UCSD-AML1 (cell line): ENCODE measurements at regions not wholly inside any gene's neighbourhood (a gene's known extent, or its start where the extent isn't known, plus 50 kb on each side); places are given as distances from the start of the nearest gene placed in this dataset.

Experiments
- DNase-seq: peaks from one replicate; lab custom pipeline; 2025; ENCODE audit not compliant: unreplicated experiment; lab: John Stamatoyannopoulos, UW

DNA sequence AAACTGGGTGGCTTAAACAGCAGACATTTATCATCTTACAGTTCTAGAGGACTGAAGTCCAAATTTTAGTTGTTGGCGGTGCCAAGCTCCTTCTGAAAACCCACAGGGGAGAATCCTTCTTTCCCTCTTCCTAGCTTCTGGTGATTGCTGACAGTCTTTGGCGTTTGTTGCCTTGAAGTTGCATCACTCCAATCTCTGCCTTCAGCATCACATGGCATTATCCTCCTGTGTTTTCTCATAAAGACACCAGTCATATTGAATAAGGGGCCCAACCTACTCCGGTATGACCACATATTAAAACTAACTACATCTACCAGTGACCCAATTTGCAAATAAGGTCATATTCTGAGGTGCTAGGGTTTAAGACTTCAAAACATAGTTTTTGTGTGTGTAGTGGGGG lies 472.1 kb upstream of the IGFBP3 start:
- DNase-seq, result no peak

DNA sequence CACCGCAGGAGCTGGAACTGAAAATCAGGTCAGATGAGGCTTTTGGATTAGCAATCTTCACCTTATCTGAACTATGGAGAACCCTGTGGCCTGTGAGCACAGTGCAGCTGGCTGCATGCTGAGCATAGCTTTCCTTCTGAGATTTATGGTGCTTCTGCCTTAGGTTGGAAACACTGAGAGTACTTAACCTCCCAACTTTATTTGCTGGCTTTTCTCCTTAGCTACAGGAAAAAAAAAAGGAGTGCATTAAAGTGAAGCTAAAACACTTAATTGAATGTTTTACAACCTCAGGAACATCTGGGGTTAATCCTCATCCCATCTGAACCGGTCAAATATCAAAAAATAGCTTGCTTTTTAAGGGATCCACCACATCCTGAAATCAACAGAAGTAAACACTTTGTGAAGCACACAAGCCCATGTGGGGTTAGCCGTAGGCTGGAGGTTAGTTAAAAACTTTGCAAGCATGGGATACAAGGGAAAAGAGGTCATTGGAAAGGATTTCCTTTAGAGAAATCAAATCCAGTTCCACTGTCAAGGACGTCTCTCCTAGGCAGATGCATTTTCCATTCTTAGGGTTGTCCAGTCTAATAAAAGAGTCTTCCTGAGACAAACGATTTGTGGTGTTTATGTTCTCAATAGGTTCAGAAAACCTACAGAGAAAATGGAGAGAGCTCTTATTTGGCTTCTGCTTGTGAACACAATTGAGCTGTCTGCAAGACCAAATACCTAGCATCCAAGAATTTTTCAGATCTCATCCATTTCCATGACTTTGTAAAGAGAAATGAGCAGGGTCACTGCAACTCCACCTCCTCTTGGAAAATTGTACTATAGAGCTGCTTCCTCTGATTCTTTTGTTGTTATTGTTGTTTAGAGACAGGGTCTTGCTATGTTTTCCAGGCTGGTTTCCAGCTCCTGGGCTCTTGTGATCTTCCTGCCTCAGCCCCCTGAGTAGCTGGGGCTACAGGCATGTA lies 470.4 kb upstream of the IGFBP3 start:
- no peak for DNase-seq

DNA sequence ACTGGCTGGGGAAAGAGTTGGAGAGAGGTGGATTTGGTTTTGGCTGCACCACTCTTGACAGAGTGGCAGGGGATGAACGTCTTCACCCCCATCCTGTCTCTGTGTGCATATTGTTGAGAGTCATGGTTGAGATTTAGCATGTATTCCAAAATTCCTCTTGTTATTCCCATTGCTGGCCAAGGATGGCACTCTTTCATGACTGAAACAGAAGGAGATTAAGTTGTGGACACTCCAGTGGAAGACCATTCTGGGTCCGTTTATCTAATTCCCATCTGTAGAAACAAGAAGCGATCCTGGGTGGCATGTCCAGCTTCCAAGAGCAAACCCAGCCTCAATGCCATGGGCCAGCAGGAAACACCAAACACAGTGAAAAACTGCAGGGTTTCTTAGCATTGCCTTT lies 469.0 kb upstream of the IGFBP3 start:
- no peak for DNase-seq

DNA sequence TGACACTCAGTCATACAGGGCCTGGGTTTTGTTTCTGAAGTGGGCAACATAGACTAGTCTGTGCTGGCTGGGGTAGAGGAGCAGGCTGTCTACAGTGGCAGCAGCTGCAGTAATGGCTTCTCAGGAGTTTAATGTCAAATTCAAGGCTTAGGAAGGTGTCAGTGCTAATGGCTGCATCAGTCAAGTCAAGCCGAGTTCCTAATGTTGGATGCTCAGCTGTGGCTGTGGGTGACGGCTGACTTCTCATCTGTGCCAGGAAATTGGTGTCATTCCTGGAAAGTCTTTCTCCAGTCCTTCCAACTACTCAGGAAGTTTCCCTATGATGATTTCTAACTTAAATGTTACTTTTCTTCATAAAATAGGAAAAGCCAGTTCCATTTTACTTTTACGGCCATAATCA lies 468.1 kb upstream of the IGFBP3 start:
- no peak for DNase-seq

DNA sequence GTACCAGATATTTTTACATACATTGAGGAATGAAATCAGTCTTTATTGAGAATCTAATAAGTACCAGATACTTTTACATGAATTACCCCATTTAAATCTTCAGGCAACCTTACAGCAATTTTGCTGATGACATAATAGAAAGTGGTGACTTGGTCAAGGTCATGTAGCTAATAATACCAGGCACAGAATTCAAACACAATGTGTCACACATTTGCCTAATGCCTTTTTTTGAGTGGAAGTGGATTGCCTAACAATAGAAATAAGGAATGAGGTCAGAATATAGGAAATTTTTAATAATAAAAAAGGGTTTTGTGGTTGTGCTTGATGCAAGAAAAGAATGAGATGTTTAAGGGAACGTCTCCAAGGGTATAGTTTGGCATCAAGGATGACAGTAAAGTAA lies 466.6 kb upstream of the IGFBP3 start:
- DNase-seq, result no peak

DNA sequence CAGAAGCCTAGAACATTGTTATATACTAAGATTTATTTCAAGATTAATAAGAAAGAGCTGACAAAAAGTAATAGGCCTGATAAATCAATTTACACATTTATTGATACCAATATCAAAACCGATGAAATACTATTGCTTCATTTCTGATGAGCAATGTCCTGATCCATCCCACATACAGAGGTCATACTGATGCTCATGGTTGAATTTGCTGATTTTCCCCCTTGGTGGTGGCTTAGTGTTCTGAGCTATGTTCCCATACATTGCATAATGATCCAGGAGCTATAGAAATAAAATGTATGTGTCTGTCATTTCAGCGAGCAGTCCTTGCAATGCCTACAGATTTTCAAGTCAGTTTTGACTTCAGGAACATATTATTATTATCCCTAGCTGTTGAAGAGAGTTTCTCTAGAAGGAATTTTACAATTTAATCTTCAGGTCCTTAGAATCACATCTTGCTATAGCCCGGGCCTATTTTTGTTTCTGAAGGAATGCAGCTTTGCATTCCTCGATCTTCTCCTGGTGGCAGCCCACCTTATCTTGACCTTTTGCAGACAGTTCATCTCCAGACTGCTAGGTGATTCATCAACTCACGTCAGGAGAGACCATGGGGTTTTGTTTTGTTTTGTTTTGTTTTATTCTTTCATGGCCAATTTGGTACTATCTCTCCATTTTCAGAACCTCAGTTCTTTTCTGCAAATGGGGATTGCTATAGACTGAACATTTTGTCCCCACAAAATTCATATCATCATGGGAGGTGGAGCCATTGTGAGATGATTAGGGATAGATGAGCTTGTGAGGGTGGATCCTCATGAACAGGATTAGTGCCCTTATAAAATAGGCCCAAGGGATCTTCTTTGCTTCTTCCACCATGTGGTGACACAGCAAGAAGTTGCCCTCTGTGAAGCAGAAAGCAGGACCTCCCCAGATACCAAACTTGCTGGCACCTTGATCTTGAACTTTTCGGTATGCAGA lies 465.6 kb upstream of the IGFBP3 start:
- no peak for DNase-seq

DNA sequence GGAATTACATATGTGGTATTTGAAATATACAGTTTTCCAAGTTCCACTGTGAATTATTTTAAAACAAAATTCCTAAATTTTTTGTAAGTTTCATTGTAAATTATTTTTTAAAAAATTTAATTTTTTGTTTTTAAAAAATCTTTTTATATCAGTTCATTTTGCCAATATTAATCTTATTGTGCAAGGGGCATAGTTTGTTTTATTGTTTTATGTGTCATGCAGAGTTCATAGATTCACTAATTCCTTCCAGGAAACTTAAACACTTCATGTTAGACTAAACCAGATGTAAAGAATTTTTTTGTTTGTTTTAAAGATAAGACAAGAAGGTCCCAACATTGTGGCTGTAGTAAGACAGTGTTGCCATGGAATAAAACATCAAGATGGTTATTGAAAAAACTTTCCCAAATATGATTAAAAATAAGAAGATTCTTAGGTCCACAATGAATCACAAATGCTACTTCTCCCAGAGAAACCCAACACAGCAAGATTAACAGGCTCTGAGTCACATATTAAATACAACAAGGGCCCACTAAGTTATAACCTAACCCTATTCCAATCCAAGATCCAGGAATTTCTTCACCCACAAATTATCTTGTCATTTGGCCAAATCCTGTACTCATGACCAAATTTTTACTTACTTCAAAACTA lies 464.7 kb upstream of the IGFBP3 start:
- no peak for DNase-seq

DNA sequence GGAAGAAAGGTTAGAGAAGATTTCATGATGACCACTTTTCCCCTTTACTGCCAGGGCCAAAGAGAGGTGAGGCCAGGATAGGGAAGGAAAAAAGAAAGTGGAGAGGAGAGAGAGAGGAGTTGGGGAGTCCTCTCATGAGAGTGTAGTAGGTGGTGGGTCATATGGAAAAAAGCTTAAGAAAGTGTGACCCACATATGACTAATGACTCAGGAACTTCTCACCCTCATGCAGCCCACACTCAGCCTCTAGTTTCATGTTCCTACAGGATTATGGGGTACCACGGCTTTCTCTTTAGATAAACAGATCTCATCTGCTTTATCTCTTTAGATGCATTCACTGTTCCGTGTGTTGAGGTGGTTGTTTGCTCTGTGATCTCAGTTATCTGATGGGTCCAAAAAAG lies 462.5 kb upstream of the IGFBP3 start:
- DNase-seq, result no peak

DNA sequence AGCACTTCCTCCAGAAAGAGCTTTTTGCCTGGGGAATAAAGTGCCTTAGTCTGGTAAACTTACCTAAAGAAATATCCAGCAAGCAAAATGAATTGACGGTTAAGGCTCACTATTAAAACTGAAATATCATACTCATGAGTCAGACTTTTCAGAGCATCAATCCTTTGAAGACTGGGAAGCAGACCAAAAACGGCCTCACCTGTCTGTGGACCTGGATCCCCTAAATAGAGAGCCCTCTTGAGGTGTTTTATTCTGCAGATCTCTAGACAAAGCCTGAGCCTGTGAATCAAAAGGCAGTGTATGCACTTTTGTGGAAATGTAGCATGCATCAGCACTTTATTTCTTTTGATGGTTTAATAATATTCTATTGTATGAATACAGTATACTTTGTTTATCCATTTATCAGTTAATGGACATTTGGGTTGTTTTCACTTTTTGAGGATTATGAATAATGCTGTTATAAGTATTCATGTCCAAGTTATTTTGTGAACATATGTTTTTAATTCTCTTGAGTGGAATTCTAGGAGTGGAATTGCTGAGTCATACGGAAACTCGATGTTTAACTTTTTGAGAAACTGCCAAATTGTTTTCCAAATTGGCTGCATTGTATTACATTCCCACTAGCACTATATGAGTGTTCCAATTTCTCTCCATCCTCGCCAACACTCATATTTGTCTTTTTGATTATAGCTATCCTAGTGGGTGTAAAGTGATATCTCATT lies 449.0 kb upstream of the IGFBP3 start:
- DNase-seq, result no peak

DNA sequence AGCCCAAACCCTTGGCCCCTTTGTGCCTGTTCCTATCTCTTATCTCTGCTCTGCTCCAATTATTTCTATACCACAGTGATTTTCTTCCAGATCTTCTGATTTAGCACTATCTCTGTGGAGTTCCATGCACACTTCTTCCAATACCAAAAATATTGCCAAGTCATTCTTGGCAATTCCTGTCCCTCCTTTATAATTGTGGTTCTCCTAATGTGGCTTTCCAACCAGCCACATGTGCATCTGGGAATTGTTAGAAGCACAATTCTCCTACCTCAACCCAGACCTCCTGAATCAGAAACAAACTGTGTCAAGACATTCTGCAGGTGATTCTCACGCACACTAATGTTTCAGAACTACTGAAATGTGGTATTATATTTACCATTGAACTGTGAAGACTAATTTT lies 447.8 kb upstream of the IGFBP3 start:
- no peak for DNase-seq

DNA sequence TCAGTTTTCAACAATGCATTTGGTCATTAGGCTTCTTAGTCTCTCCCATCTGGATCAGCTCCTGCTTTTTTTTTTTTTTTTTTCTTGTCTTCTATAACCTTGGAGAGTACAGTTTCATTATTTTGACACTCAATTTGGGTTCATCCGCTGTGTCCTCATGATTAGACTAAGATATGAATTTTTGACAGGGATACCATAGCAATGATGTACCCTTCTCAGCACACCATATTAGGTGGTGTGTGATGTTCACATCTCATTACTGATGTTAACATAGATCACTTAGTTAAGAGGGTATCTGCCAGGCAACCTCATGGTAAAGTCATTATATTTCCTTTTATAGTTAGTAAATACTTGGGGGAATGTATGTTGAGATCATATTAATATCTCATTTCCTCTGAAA lies 445.5 kb upstream of the IGFBP3 start:
- DNase-seq, result no peak

DNA sequence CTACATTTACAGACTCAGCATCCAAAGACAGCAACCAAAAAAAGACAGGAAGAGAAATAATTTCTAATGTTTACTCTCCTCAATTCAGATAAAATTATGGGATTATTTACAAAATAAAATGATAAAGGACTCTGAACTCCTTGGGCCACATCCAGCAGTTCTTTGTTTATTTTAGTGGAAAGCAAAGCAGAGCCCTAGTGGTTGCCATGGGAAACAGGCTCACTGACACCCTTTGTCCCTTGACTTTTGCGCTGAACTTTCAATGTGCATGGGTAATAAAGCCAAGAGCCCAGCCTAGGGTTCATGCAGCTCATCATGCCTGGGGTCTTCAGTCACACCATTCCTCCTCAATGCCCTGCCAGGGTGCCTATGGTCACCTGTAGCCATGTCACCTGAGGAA lies 442.6 kb upstream of the IGFBP3 start:
- DNase-seq, result no peak

DNA sequence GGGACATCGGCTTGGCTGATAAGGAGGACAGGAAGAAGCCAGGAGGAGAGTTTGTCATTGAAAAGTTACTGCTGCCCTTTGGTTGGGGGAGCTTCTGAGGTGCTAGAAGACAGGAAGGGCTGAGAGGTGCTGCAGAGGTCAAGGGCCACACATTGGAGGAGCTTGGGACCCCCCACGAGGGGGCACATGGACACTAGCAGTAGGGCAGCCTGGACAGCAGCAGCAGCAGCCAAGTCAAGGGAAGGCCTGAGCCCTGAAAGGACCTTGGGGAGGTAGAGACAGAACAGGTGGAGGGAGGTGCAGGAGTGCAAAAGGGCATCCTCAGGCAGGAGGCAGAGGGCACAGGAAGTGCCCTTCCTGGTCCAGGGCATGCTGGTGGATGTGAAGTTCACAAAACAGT lies 439.7 kb upstream of the IGFBP3 start:
- DNase-seq, result no peak

DNA sequence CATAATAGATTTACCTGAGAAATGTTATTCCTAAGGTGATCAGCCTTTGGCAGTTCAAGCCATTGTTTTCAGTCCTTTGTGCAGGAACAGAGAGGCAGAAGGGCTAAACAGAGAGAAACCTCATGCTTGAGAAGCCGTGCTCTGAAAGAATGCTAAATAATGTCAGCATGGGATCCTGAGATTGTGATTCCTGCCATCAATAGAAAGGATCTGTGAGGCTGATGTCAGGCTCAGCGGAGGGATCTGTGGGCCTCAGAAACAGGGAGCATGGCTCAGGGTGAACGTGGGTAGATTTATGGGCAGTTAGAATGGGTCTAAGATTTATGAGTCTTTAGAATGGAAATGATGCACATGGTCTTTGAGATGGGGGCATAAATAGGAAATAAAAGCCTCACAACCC lies 439.2 kb upstream of the IGFBP3 start:
- DNase-seq, result no peak

DNA sequence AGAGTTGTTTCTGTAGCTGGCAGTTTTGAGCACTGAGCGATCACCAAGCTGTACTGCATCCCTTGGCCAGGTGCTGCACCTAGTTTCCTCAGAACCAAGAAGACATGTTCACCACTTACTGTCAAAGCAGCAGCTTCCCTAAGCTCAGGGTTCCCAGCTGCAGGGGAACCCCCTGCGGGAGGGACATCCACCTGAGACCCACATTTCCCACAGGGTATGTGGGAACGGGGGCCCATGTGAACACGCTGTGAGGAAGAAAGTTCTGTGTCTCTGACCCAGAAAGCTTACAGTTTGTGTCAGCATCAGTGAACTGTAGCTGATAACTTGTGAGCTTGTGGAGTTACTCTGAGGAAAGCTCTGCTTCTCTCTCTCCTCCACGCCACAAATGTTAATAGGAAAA lies 436.8 kb upstream of the IGFBP3 start:
- no peak for DNase-seq

DNA sequence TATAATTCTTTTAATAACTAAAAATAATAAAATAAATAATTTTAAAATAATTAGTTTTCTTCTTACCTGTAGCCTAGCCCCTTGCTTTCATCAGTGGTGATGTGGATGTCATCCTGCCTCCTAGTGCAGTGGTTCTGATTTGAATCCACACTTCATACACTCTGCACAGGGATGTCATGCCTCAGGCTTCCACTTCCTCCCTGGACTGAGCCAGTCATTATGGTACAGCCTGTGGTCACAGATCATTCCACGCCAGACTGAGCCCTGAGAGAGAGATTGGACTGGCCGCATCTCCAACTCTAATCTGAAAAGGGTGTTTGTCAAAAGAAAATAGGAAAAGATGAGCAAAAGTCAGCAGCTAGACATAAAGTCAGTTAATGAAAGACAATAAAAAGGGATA lies 436.2 kb upstream of the IGFBP3 start:
- DNase-seq, result no peak

DNA sequence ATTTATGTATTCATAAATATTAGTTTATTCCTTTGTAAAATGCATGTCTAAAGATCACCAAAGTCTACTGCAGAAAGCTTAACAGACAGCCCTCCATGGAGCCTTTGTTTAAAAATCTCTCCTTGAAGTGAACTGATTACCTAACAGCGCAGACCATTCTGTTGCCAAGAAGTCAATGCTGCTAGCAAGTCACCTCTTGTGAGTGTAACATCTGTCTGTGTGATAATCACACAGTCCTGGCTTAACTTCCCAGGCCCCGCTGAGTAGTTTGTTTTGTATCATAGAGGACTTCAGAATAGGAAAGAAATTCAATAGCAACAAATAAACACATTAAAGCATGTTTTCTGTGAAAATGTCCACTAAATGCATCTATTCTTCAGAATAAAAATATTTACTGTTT lies 435.3 kb upstream of the IGFBP3 start:
- no peak for DNase-seq

DNA sequence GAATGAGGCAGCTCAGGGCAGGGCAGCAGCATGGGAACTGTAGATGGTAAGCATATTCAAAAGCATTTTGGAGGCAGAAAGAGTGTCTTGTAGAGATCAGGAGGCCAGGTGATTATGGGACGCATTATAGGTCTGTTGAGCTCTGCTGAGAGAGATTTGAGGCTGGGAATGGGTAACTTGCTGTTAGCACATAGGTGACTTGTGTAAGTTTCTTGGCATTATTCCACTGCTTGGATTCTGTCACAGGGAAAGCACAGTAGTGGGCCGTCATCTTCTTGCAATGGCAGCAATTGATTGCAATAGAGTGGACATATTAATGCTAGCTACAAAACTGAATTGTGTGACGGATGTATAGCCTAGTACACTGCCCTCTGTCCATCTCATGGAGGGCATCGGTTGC lies 434.3 kb upstream of the IGFBP3 start:
- no peak for DNase-seq

DNA sequence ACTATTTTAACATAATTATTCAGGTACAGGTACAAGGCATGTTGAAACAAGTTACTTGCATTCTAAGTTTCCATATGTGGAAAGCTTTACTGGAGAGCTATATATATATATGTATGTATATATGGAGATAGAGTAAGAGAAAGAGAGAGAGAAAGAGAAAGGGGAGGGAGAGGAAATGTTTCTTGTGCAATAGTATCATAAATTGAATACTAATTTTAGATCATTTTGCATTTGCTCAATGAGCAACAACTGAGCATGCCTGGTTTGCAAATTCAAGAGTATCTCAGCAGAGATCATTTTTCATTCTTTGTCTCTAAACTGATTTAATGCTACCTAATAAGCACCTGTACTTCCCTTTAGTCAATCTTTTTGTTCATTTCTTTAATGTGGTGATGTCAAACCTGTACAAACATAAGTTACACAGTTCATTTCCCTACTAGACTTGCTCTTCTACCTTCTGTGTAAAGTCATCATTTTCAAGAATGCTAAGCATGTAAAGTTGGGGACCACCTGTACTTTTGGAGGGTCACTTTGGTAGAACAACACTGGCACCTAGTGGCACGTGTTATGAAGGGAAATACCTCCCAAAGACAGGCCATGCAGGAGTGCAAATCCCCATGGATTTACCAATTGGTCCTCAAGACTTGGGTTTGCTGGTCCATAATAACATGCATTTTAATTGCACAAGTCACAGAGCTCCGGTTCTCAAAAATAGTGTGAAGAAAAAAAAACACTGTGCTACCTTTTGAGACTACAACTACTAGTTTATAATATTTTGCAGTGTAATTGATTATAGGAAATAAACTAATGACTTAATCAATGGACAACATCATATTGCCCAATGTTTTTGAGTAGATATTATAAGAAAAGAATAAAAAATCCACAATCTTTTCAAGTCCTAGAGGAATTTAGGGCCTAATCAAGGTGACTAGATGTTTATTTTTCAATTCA lies 431.2 kb upstream of the IGFBP3 start:
- no peak for DNase-seq

DNA sequence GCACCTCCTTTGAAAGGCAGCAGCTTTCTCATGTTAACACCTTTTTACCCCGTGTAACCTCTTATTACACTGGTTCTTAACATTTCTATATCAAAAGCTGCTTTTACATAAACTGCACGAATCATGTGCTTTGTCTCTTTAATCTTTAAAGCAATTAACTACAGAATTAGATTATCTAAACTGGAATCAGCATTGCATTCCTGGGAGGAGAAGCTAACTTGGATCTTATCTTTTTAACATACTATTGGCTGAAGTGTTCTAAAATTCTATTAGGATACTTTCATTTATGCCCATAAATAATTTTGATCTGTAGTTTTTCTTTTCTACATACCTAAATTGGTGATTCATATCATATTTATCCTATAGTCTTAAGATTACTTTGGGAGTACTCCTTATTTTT lies 428.4 kb upstream of the IGFBP3 start:
- no peak for DNase-seq
